GM12878 (cell line): ENCODE measurements at regions not wholly inside any gene's neighbourhood (a gene's known extent, or its start where the extent isn't known, plus 50 kb on each side); places are given as distances from the start of the nearest gene placed in this dataset.

Experiments used
- CEBPZ ChIP-seq: fragments of 150-350 bp; IDR thresholded peaks from 2 replicates; pipeline ENCODE4 v1.6.1; 2016; ENCODE audit warnings: low read depth, low read length
- NFYB ChIP-seq: IDR thresholded peaks from 2 replicates; pipeline ENCODE4 v1.6.1; 2011; ENCODE audit warnings: low read depth, mild to moderate bottlenecking, low read length, improper control_type of control experiment, moderate library complexity; ENCODE audit not compliant: insufficient read depth
- RBBP5 ChIP-seq: fragments of 200-600 bp; sonication (generic); conservative IDR thresholded peaks from 2 replicates; pipeline ENCODE4 v1.6.1; 2016
- SMAD1 ChIP-seq: fragments of 450-650 bp; IDR thresholded peaks from 2 replicates; pipeline ENCODE4 v1.6.1; 2018; ENCODE audit warnings: mild to moderate bottlenecking, low read depth; ENCODE audit not compliant: partially characterized antibody
- SREBF1 ChIP-seq: IDR thresholded peaks from 2 replicates; pipeline ENCODE4 v1.6.1; 2012; ENCODE audit warnings: mild to moderate bottlenecking, low read length
- SREBF2 ChIP-seq: IDR thresholded peaks from 2 replicates; pipeline ENCODE4 v1.6.1; 2012; ENCODE audit warnings: mild to moderate bottlenecking, low read length
- TARDBP ChIP-seq: IDR thresholded peaks from 2 replicates; pipeline ENCODE4 v1.6.1; 2016; ENCODE audit warnings: borderline replicate concordance
- TF ChIP-seq, protein P1 (sequence below): IDR thresholded peaks from 2 replicates; pipeline ENCODE4 v1.6.1; 2012; ENCODE audit warnings: improper control_type of control experiment, low read depth, low read length; ENCODE audit not compliant: insufficient replicate concordance
- TF ChIP-seq, protein P2 (sequence below): IDR thresholded peaks from 2 replicates; pipeline ENCODE4 v1.6.1; 2012; ENCODE audit warnings: mild to moderate bottlenecking, low read depth, low read length

- TF ChIP-seq SREBF2 (no peak), NFYB (no peak), SMAD1 (no peak), CEBPZ (no peak), TARDBP (no peak), SREBF1 (no peak), RBBP5 (no peak)
- TF ChIP-seq, protein P1, sequence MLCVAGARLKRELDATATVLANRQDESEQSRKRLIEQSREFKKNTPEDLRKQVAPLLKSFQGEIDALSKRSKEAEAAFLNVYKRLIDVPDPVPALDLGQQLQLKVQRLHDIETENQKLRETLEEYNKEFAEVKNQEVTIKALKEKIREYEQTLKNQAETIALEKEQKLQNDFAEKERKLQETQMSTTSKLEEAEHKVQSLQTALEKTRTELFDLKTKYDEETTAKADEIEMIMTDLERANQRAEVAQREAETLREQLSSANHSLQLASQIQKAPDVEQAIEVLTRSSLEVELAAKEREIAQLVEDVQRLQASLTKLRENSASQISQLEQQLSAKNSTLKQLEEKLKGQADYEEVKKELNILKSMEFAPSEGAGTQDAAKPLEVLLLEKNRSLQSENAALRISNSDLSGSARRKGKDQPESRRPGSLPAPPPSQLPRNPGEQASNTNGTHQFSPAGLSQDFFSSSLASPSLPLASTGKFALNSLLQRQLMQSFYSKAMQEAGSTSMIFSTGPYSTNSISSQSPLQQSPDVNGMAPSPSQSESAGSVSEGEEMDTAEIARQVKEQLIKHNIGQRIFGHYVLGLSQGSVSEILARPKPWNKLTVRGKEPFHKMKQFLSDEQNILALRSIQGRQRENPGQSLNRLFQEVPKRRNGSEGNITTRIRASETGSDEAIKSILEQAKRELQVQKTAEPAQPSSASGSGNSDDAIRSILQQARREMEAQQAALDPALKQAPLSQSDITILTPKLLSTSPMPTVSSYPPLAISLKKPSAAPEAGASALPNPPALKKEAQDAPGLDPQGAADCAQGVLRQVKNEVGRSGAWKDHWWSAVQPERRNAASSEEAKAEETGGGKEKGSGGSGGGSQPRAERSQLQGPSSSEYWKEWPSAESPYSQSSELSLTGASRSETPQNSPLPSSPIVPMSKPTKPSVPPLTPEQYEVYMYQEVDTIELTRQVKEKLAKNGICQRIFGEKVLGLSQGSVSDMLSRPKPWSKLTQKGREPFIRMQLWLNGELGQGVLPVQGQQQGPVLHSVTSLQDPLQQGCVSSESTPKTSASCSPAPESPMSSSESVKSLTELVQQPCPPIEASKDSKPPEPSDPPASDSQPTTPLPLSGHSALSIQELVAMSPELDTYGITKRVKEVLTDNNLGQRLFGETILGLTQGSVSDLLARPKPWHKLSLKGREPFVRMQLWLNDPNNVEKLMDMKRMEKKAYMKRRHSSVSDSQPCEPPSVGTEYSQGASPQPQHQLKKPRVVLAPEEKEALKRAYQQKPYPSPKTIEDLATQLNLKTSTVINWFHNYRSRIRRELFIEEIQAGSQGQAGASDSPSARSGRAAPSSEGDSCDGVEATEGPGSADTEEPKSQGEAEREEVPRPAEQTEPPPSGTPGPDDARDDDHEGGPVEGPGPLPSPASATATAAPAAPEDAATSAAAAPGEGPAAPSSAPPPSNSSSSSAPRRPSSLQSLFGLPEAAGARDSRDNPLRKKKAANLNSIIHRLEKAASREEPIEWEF = no peak
- TF ChIP-seq, protein P2, sequence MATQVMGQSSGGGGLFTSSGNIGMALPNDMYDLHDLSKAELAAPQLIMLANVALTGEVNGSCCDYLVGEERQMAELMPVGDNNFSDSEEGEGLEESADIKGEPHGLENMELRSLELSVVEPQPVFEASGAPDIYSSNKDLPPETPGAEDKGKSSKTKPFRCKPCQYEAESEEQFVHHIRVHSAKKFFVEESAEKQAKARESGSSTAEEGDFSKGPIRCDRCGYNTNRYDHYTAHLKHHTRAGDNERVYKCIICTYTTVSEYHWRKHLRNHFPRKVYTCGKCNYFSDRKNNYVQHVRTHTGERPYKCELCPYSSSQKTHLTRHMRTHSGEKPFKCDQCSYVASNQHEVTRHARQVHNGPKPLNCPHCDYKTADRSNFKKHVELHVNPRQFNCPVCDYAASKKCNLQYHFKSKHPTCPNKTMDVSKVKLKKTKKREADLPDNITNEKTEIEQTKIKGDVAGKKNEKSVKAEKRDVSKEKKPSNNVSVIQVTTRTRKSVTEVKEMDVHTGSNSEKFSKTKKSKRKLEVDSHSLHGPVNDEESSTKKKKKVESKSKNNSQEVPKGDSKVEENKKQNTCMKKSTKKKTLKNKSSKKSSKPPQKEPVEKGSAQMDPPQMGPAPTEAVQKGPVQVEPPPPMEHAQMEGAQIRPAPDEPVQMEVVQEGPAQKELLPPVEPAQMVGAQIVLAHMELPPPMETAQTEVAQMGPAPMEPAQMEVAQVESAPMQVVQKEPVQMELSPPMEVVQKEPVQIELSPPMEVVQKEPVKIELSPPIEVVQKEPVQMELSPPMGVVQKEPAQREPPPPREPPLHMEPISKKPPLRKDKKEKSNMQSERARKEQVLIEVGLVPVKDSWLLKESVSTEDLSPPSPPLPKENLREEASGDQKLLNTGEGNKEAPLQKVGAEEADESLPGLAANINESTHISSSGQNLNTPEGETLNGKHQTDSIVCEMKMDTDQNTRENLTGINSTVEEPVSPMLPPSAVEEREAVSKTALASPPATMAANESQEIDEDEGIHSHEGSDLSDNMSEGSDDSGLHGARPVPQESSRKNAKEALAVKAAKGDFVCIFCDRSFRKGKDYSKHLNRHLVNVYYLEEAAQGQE = no peak
Observed at GRCh38 chr10:118471863-118472262, 123.6 kb downstream of the PRLHR start.
